Liver (tissue), 7 donors: ENCODE measurements at regions not wholly inside any gene's neighbourhood (a gene's known extent, or its start where the extent isn't known, plus 50 kb on each side); places are given as distances from the start of the nearest gene placed in this dataset.

Experiments
- DNase-seq: peaks from one replicate; pipeline ENCODE4 v3.0.0-alpha.2; 2017; ENCODE audit warnings: low spot score
- H3K27ac ChIP-seq, 2 donors: one replicate each; pipeline ENCODE4 v1.7.0; 2013; ENCODE audit warnings: inconsistent platforms in 2 of 2, low read length in 2 of 2, control low read depth in 1 of 2, low read depth in 1 of 2, mild to moderate bottlenecking in 1 of 2
- H3K27me3 ChIP-seq, 4 donors: one replicate each; pipeline versions ENCODE4 v1.6.1 to v1.7.0; 2013; ENCODE audit warnings: low read length in 3 of 4, inconsistent platforms in 1 of 4, mild to moderate bottlenecking in 1 of 4, moderate library complexity in 1 of 4; ENCODE audit not compliant: control insufficient read depth in 4 of 4, insufficient read depth in 4 of 4
- H3K36me3 ChIP-seq, 4 donors: one replicate each; pipeline versions ENCODE4 v1.6.1 to v1.7.0; 2013; ENCODE audit warnings: low read length in 3 of 4, mild to moderate bottlenecking in 3 of 4, low read depth in 1 of 4, moderate library complexity in 1 of 4; ENCODE audit not compliant: control insufficient read depth in 4 of 4, insufficient read depth in 3 of 4
- H3K4me1 ChIP-seq, 4 donors: one replicate each; pipeline versions ENCODE4 v1.6.1 to v1.7.0; 2013; ENCODE audit warnings: low read length in 3 of 4, mild to moderate bottlenecking in 3 of 4, moderate library complexity in 1 of 4; ENCODE audit not compliant: control insufficient read depth in 4 of 4, insufficient read depth in 4 of 4
- H3K4me3 ChIP-seq, 3 donors: one replicate each; pipeline versions ENCODE4 v1.6.1 to v1.7.0; 2013; ENCODE audit warnings: low read length in 3 of 3, control low read depth in 1 of 3, low read depth in 1 of 3, mild to moderate bottlenecking in 1 of 3
- H3K9ac ChIP-seq, 2 donors: one replicate each; pipeline ENCODE4 v1.7.0; 2013; ENCODE audit warnings: low read length in 2 of 2, mild to moderate bottlenecking in 2 of 2, moderate library complexity in 2 of 2, control low read depth in 1 of 2, low read depth in 1 of 2
- H3K9me3 ChIP-seq, 4 donors: one replicate each; pipeline versions ENCODE4 v1.6.1 to v1.7.0; 2013; ENCODE audit warnings: low read length in 3 of 4; ENCODE audit not compliant: control insufficient read depth in 4 of 4
- FOXA1 ChIP-seq: IDR thresholded peaks from 2 replicates; pipeline ENCODE4 v1.6.1; 2016; ENCODE audit warnings: antibody characterized with exemption
- FOXA2 ChIP-seq: IDR thresholded peaks from 2 replicates; pipeline ENCODE4 v1.6.1; 2016; ENCODE audit warnings: antibody characterized with exemption
- GABPA ChIP-seq, 2 donors: IDR thresholded peaks in 1 of 2; conservative IDR thresholded peaks in 1 of 2; 2 replicates each; pipeline ENCODE4 v1.6.1; 2016; ENCODE audit warnings: antibody characterized with exemption in 2 of 2, mild to moderate bottlenecking in 1 of 2, moderate library complexity in 1 of 2
- HNF4A ChIP-seq, 2 donors: conservative IDR thresholded peaks; 2 replicates each; pipeline ENCODE4 v1.6.1; 2016; ENCODE audit warnings: antibody characterized with exemption in 2 of 2, mild to moderate bottlenecking in 2 of 2
- HNF4G ChIP-seq: IDR thresholded peaks from 2 replicates; pipeline ENCODE4 v1.6.1; 2016; ENCODE audit warnings: antibody characterized with exemption
- JUND ChIP-seq, 2 donors: IDR thresholded peaks; 2 replicates each; pipeline ENCODE4 v1.6.1; 2016; ENCODE audit warnings: antibody characterized with exemption in 2 of 2
- RAD21 ChIP-seq, 2 donors: IDR thresholded peaks; 2 replicates each; pipeline ENCODE4 v1.6.1; 2016; ENCODE audit warnings: antibody characterized with exemption in 2 of 2, mild to moderate bottlenecking in 2 of 2
- RXRA ChIP-seq, 2 donors: IDR thresholded peaks; 2 replicates each; pipeline ENCODE4 v1.6.1; 2017 to 2018; ENCODE audit warnings: antibody characterized with exemption in 2 of 2, mild to moderate bottlenecking in 1 of 2
- SP1 ChIP-seq: IDR thresholded peaks from 2 replicates; pipeline ENCODE4 v1.6.1; 2018; ENCODE audit warnings: antibody characterized with exemption, mild to moderate bottlenecking
- TAF1 ChIP-seq: conservative IDR thresholded peaks from 2 replicates; pipeline ENCODE4 v1.6.1; 2016; ENCODE audit warnings: antibody characterized with exemption, mild to moderate bottlenecking
- YY1 ChIP-seq: IDR thresholded peaks from 2 replicates; pipeline ENCODE4 v1.6.1; 2016; ENCODE audit warnings: antibody characterized with exemption, mild to moderate bottlenecking
- WGBS: extraction: QIAGEN DNeasy Blood & Tissue Kit; methylation state at CpG from one replicate; pipeline ENCODE4 v1.1.7; 2013; 5-methylcytosine and 5-hydroxymethylcytosine counted together
- TF ChIP-seq, protein P1 (sequence below): IDR thresholded peaks from 2 replicates; pipeline ENCODE4 v1.6.1; 2016; ENCODE audit warnings: antibody characterized with exemption
- TF ChIP-seq, protein P2 (sequence below): IDR thresholded peaks from 2 replicates; pipeline ENCODE4 v1.6.1; 2016; ENCODE audit warnings: antibody characterized with exemption
- TF ChIP-seq, protein P3 (sequence below): IDR thresholded peaks from 2 replicates; pipeline ENCODE4 v1.6.1; 2016; ENCODE audit warnings: antibody characterized with exemption, mild to moderate bottlenecking
- TF ChIP-seq, protein P4 (sequence below): IDR thresholded peaks from 2 replicates; pipeline ENCODE4 v1.6.1; 2016; ENCODE audit warnings: antibody characterized with exemption
- donor health status: healthy.
- donor health status: healthy.
- donor health status: healthy.
- donor health status: healthy.

DNA sequence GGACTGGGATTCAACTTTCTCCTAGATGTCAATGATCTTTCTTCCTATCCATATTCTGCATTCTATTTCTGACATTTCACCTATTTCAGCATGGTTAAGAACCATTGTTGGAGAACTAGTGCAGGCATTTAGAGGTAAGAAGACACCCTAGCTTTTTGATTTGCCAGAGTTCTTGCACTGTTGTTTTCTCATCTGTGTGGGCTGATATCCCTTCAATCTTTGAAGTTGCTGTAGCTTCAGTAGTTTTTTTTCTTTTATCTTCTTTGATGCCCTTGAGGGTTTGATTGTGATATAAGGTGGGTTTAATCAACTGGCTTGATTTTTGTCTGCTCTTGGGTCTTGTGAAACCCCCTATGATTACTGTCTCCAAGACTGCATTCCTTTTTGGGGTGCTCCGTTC, 502.1 kb downstream of the ETS1 start:
- TF ChIP-seq, protein P1, sequence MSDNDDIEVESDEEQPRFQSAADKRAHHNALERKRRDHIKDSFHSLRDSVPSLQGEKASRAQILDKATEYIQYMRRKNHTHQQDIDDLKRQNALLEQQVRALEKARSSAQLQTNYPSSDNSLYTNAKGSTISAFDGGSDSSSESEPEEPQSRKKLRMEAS, result no peak
- TF ChIP-seq SP1 (no peak), HNF4A (conservative IDR thresholded peaks at IDR 0.05) (no peak), RAD21 (IDR thresholded peaks at IDR 0.05) (no peak), YY1 (no peak), GABPA (IDR thresholded peaks at IDR 0.05 in 1 of 2, conservative IDR thresholded peaks at IDR 0.05 in 1 of 2) (no peak), JUND (IDR thresholded peaks at IDR 0.05) (no peak), HNF4G (no peak), TAF1 (no peak)
- TF ChIP-seq, protein P2, sequence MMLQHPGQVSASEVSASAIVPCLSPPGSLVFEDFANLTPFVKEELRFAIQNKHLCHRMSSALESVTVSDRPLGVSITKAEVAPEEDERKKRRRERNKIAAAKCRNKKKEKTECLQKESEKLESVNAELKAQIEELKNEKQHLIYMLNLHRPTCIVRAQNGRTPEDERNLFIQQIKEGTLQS, result no peak
- TF ChIP-seq, protein P3, sequence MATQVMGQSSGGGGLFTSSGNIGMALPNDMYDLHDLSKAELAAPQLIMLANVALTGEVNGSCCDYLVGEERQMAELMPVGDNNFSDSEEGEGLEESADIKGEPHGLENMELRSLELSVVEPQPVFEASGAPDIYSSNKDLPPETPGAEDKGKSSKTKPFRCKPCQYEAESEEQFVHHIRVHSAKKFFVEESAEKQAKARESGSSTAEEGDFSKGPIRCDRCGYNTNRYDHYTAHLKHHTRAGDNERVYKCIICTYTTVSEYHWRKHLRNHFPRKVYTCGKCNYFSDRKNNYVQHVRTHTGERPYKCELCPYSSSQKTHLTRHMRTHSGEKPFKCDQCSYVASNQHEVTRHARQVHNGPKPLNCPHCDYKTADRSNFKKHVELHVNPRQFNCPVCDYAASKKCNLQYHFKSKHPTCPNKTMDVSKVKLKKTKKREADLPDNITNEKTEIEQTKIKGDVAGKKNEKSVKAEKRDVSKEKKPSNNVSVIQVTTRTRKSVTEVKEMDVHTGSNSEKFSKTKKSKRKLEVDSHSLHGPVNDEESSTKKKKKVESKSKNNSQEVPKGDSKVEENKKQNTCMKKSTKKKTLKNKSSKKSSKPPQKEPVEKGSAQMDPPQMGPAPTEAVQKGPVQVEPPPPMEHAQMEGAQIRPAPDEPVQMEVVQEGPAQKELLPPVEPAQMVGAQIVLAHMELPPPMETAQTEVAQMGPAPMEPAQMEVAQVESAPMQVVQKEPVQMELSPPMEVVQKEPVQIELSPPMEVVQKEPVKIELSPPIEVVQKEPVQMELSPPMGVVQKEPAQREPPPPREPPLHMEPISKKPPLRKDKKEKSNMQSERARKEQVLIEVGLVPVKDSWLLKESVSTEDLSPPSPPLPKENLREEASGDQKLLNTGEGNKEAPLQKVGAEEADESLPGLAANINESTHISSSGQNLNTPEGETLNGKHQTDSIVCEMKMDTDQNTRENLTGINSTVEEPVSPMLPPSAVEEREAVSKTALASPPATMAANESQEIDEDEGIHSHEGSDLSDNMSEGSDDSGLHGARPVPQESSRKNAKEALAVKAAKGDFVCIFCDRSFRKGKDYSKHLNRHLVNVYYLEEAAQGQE, result no peak
- TF ChIP-seq, protein P4, sequence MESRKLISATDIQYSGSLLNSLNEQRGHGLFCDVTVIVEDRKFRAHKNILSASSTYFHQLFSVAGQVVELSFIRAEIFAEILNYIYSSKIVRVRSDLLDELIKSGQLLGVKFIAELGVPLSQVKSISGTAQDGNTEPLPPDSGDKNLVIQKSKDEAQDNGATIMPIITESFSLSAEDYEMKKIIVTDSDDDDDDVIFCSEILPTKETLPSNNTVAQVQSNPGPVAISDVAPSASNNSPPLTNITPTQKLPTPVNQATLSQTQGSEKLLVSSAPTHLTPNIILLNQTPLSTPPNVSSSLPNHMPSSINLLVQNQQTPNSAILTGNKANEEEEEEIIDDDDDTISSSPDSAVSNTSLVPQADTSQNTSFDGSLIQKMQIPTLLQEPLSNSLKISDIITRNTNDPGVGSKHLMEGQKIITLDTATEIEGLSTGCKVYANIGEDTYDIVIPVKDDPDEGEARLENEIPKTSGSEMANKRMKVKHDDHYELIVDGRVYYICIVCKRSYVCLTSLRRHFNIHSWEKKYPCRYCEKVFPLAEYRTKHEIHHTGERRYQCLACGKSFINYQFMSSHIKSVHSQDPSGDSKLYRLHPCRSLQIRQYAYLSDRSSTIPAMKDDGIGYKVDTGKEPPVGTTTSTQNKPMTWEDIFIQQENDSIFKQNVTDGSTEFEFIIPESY, result no peak
- Histone ChIP-seq H3K36me3 (no peaks in the 10 kb centered on the region), H3K4me3 (no peak overlapping the region), H3K9me3 (peaks cover 0 to 5% (median 1%) of the 10 kb centered on the region in 4 donors), H3K27me3 (no peaks in the 10 kb centered on the region), H3K27ac (no peak overlapping the region), H3K9ac (no peak overlapping the region), H3K4me1 (no peaks in the 10 kb centered on the region)
- WGBS, result 0% methylated on average over 1 of the region's 1 CpG
- DNase-seq, result no peak

DNA sequence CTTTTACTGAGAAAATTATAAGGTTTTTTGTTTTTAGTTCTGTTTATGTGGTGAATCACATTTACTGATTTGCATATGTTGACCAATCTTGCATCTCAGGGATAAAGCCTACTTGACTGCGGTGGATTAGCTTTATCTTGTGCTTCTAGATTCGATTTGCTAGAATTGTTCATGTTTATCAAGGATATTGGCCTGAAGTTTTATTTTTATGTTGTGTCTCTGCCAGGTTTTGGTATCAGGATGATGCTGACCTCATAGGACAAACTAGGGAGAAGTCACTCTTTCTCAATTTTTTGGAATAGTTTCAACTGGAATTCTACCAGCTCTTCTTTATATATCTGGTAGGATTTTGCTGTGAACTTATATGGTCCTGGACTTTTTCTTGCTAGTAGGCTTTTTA, 504.8 kb downstream of the ETS1 start:
- Histone ChIP-seq H3K4me3 (no peak overlapping the region), H3K9ac (no peak overlapping the region), H3K4me1 (no peaks in the 10 kb centered on the region), H3K9me3 (no peaks in the 10 kb centered on the region), H3K27me3 (no peaks in the 10 kb centered on the region), H3K27ac (no peak overlapping the region), H3K36me3 (no peaks in the 10 kb centered on the region)
- WGBS, result 47% methylated on average over 2 of the region's 2 CpGs
- DNase-seq, result no peak
- TF ChIP-seq RXRA (IDR thresholded peaks at IDR 0.05), result no peak
- no peak for TF ChIP-seq SP1
- no peak for TF ChIP-seq JUND (IDR thresholded peaks at IDR 0.05)
- TF ChIP-seq FOXA2, result no peak
- TF ChIP-seq FOXA1, result no peak
- TF ChIP-seq, protein P3, result no peak
- TF ChIP-seq HNF4G, result no peak
- no peak for TF ChIP-seq YY1
- no peak for TF ChIP-seq RAD21 (IDR thresholded peaks at IDR 0.05)
- no peak for TF ChIP-seq TAF1
- TF ChIP-seq HNF4A (conservative IDR thresholded peaks at IDR 0.05), result no peak
